Activated T-cell treated with anti-CD3 and anti-CD28 coated beads, Interleukin-2, amount 50 U/mL, for 4 hours (primary cell): ENCODE measurements at regions not wholly inside any gene's neighbourhood (a gene's known extent, or its start where the extent isn't known, plus 50 kb on each side); places are given as distances from the start of the nearest gene placed in this dataset.

ENCODE experiments used
- ATAC-seq, 2 donors: fragments of 200-7000 bp; cut with Tn5 transposase; one replicate each; pipeline ENCODE4 v1.10.0; 2021
- DNase-seq: peaks from one replicate; pipeline ENCODE4 v3.0.0-alpha.2; 2020
- H3K27me3 Mint-ChIP-seq: one replicate; pipeline ENCODE4 v1.8.0; 2021; ENCODE audit warnings: low read depth, mixed read lengths
- H3K36me3 Mint-ChIP-seq: one replicate; pipeline ENCODE4 v1.8.0; 2022; ENCODE audit warnings: mixed read lengths; ENCODE audit not compliant: insufficient read depth
- H3K4me1 Mint-ChIP-seq: one replicate; pipeline ENCODE4 v1.8.0; 2021; ENCODE audit warnings: low read depth, mixed read lengths
- H3K4me3 Mint-ChIP-seq: one replicate; pipeline ENCODE4 v1.8.0; 2021; ENCODE audit warnings: mild to moderate bottlenecking, moderate library complexity, mixed read lengths
- H3K9me3 Mint-ChIP-seq: one replicate; pipeline ENCODE4 v1.8.0; 2021; ENCODE audit warnings: mixed read lengths

DNA sequence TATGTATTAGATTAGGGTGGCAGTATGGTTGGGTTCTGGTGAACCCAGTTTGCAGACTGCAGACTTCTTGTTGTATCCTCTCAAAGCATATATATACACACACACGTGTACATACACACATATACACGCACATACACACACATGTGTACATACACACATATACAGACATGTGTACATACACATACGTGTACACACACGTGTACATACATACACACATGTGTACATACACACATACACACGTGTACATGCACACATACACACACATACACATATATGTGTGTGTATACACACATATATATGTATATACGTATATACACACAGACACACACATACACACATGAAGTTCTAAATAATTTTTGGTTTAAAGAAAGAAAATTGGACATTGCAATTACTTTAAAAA lies 780.2 kb downstream of the FLRT2 start:
- H3K36me3 Mint-ChIP-seq = no peaks in the 10 kb centered on the region
- ATAC-seq (no peak), DNase-seq (no peak)
- no peak overlapping the region for H3K4me3 Mint-ChIP-seq
- no peaks in the 10 kb centered on the region for H3K4me1 Mint-ChIP-seq
- no peaks in the 10 kb centered on the region for H3K27me3 Mint-ChIP-seq
- peaks cover 12% of the 10 kb centered on the region for H3K9me3 Mint-ChIP-seq

- no peaks in the 10 kb centered on the region for H3K4me1 Mint-ChIP-seq
- DNase-seq (no peak), ATAC-seq (no peak)
- no peaks in the 10 kb centered on the region for H3K36me3 Mint-ChIP-seq
- no peaks in the 10 kb centered on the region for H3K27me3 Mint-ChIP-seq
- peaks cover 13% of the 10 kb centered on the region for H3K9me3 Mint-ChIP-seq
- H3K4me3 Mint-ChIP-seq = no peak overlapping the region
Observed at GRCh38 chr14:86305058-86305457, 775.1 kb downstream of the FLRT2 start.

DNA sequence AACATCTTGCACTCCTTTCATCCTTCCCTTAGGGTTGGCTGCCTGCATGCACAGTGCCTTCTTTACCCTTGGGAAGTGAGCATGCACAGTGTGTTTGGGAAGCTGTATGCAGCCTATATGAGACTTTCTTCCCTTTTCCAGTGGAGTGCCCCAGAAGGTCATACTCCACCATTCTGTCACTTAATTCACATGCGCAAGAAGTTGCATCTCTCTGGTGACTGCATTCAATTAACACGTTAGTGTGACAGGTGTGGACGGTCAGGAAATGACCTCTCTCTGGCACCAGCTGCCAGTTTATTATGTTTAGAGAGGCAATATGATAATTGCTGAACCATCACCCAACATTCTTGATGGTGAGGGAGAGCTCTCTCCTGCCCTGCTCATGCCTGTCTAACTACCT lies 770.0 kb downstream of the FLRT2 start:
- Mint-ChIP-seq H3K9me3 (peaks cover 11% of the 10 kb centered on the region), H3K27me3 (no peaks in the 10 kb centered on the region), H3K4me3 (no peak overlapping the region), H3K4me1 (no peaks in the 10 kb centered on the region), H3K36me3 (no peaks in the 10 kb centered on the region)
- ATAC-seq (no peak), DNase-seq (no peak)

DNA sequence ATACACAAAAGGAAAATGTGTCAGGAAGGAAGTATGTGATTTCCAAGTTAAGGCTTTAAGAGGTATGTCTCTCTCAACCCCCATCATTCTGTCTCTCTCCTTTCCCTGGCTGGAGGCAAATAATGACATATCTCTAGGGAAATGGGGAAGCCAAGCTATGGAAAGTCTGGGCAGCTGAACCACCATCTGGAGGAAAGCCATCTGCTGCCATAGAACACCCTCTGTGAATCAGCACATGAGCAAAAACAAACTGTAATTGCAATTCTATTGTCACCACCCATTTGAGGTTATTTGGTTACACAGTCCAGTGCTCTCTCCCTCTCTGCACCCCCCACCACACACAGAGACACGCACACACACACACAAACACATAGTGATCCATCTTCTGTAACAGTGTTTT lies 766.2 kb downstream of the FLRT2 start:
- no peak for DNase-seq
- Mint-ChIP-seq H3K9me3 (peaks cover 4% of the 10 kb centered on the region), H3K4me3 (no peak overlapping the region), H3K27me3 (no peaks in the 10 kb centered on the region), H3K4me1 (no peaks in the 10 kb centered on the region), H3K36me3 (no peaks in the 10 kb centered on the region)
- ATAC-seq = no peak

GRCh38 chr14:86288336-86288735 lies 758.4 kb downstream of the FLRT2 start:
- Mint-ChIP-seq H3K36me3 (no peaks in the 10 kb centered on the region), H3K4me1 (no peaks in the 10 kb centered on the region), H3K27me3 (no peaks in the 10 kb centered on the region), H3K4me3 (no peak overlapping the region), H3K9me3 (peaks cover 3% of the 10 kb centered on the region)
- ATAC-seq (no peak), DNase-seq (no peak)

DNA sequence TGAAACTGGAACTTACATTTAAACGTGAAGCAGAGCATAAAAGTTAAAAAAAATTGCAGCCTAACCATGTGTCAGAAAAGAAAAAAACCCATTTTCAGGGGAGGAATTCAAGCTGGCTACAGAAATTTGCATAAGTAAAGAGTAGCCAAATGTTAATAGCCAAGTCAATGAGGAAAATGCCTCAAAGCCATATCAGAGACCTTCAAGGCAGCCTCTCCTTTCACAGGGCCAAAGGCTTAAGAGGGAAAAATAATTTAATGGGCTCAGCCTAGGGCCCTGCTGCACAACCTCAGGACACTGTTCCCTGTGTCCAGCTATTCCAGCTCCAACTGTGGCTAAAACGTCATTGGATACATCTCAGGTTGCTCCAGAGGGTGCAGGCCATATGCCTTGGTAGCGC lies 749.5 kb downstream of the FLRT2 start:
- peaks cover 6% of the 10 kb centered on the region for H3K9me3 Mint-ChIP-seq
- no peak for ATAC-seq

DNA sequence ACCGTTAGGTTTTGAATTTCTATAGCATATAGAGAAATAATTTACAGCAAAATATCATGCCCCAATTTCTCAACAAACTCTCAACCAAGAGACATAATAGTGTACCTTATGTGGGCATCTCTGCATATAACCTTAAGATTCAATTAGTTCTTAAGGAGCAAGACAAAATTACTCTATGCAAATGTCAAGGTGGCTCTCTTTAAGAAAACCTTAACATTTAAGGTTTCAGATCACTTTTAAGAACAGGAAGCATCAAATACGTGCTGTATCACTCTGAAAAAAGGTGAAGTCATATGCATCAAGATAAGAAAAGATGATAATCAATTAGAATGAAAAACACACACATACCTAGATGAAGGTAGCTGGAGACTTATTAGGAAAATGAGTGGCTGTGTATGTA lies 728.0 kb downstream of the FLRT2 start:
- H3K36me3 Mint-ChIP-seq = no peaks in the 10 kb centered on the region
- DNase-seq = no peak
- H3K9me3 Mint-ChIP-seq = peaks cover 6% of the 10 kb centered on the region
- ATAC-seq = no peak
- no peaks in the 10 kb centered on the region for H3K27me3 Mint-ChIP-seq
- no peaks in the 10 kb centered on the region for H3K4me1 Mint-ChIP-seq
- no peak overlapping the region for H3K4me3 Mint-ChIP-seq

More for the DNA sequence above, 749.5 kb downstream of the FLRT2 start:
- Mint-ChIP-seq H3K27me3 (no peaks in the 10 kb centered on the region), H3K4me1 (no peaks in the 10 kb centered on the region), H3K36me3 (no peaks in the 10 kb centered on the region), H3K4me3 (no peak overlapping the region)
- DNase-seq = no peak

GRCh38 chr14:86243158-86243557 lies 713.2 kb downstream of the FLRT2 start:
- no peak for ATAC-seq
- H3K9me3 Mint-ChIP-seq = peaks cover 4% of the 10 kb centered on the region
- H3K36me3 Mint-ChIP-seq = no peaks in the 10 kb centered on the region
- H3K27me3 Mint-ChIP-seq = no peaks in the 10 kb centered on the region
- no peaks in the 10 kb centered on the region for H3K4me1 Mint-ChIP-seq
- no peak overlapping the region for H3K4me3 Mint-ChIP-seq
- DNase-seq = no peak

DNA sequence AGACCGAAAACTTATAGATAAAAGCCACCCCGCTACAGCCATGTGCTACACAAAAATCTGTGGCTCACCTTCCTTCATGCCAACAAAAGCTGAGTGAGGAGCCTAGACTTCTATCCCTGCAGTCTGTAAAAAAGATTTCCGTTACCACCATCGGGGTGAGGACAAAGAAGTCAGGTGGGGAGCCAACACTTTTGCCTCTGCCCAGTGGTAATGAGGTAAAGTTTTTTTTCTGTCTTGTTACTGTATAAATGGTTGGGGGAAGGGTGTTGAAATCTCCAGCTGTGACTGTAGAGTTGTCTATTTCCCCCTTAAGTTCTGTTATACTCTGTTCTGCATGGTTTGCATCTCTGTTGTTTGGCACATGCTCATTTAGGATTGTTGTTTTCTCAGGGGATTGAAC lies 707.8 kb downstream of the FLRT2 start:
- Mint-ChIP-seq H3K9me3 (peaks cover 18% of the 10 kb centered on the region), H3K4me1 (no peaks in the 10 kb centered on the region), H3K36me3 (no peaks in the 10 kb centered on the region), H3K4me3 (no peak overlapping the region), H3K27me3 (no peaks in the 10 kb centered on the region)
- no peak for DNase-seq
- no peak for ATAC-seq

GRCh38 chr14:86221755-86222154 lies 691.8 kb downstream of the FLRT2 start:
- Mint-ChIP-seq H3K36me3 (no peaks in the 10 kb centered on the region), H3K9me3 (peaks cover 8% of the 10 kb centered on the region), H3K27me3 (no peaks in the 10 kb centered on the region), H3K4me3 (no peak overlapping the region), H3K4me1 (no peaks in the 10 kb centered on the region)
- ATAC-seq = no peak
- DNase-seq = no peak

- Mint-ChIP-seq H3K36me3 (no peaks in the 10 kb centered on the region), H3K4me3 (no peak overlapping the region), H3K9me3 (peaks cover 4% of the 10 kb centered on the region), H3K4me1 (no peaks in the 10 kb centered on the region), H3K27me3 (no peaks in the 10 kb centered on the region)
- ATAC-seq = no peak
- no peak for DNase-seq
Observed at GRCh38 chr14:86221000-86221399, 691.1 kb downstream of the FLRT2 start.

DNA sequence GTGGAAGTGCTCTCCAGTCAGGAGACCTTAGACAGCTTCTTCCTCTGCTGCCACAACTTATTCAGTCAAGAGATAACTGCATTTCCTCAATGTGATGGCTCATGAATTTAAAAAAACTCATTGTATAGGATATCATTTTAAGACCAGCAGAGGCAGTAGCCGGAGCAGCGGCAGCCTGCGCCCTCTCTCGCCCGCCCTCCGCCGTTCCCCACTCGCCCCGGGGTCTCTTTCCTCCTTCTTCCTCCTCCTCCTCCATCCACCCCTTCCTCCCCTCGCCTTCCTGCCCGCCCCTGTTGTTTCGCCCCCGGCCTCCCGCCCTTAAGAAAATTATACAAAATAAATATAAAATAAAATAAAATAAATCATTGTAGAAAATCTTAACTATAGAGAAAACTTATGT lies 687.6 kb downstream of the FLRT2 start:
- Mint-ChIP-seq H3K36me3 (no peaks in the 10 kb centered on the region), H3K27me3 (no peaks in the 10 kb centered on the region)

GRCh38 chr14:86203843-86204242 lies 673.9 kb downstream of the FLRT2 start:
- ATAC-seq (no peak), DNase-seq (no peak)
- Mint-ChIP-seq H3K27me3 (no peaks in the 10 kb centered on the region), H3K9me3 (peaks cover 11% of the 10 kb centered on the region), H3K36me3 (no peaks in the 10 kb centered on the region), H3K4me1 (no peaks in the 10 kb centered on the region), H3K4me3 (no peak overlapping the region)

More for the DNA sequence above, 687.6 kb downstream of the FLRT2 start:
- Mint-ChIP-seq H3K9me3 (peaks cover 4% of the 10 kb centered on the region), H3K4me3 (no peak overlapping the region), H3K4me1 (no peaks in the 10 kb centered on the region)
- no peak for DNase-seq
- ATAC-seq = no peak

DNA sequence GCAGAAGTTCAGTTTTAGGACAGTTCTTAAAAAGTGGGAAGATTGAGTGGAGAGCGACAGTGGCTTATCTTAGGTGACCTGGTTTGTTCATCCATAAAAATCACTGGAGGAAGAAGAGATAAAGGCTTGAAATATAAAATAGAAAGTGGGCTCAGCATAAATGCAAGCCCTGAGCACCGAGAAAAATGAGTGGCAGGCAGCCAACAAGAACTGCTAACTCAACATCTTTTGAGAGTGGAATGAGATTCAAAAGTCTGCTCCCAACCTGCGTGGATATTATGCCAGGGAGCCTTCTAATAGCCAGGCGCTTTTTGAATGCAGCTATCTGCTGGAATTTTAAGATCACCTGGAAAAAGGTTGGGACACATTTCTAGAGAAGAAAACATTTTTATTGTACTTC lies 666.5 kb downstream of the FLRT2 start:
- Mint-ChIP-seq H3K4me3 (no peak overlapping the region), H3K36me3 (no peaks in the 10 kb centered on the region), H3K9me3 (peaks cover 4% of the 10 kb centered on the region), H3K27me3 (no peaks in the 10 kb centered on the region), H3K4me1 (no peaks in the 10 kb centered on the region)
- DNase-seq = no peak
- ATAC-seq = no peak

- H3K27me3 Mint-ChIP-seq = no peaks in the 10 kb centered on the region
- peaks cover under 1% of the 10 kb centered on the region for H3K9me3 Mint-ChIP-seq
Observed at GRCh38 chr14:86193756-86194155, 663.8 kb downstream of the FLRT2 start.

DNA sequence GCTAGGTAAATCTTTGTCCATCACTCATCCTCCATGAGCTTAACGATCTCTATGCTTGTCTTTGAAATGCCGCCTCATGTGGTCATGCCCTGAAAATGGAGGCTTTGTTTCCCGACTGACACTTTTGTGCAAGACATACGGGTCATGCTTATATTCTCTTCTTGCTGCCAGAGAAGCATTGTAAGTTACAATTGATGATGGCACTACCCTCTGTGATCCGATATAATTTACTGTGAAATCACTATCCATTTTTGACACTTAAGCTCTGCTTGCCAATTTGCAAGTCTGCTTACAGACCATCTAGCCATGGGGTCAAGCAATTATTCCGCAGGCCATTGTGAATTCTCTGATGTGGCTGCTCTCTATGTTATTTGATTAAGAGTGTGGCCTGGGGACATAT lies 650.0 kb downstream of the FLRT2 start:
- Mint-ChIP-seq H3K27me3 (no peaks in the 10 kb centered on the region), H3K4me3 (no peak overlapping the region), H3K36me3 (no peaks in the 10 kb centered on the region), H3K9me3 (peaks cover 11% of the 10 kb centered on the region), H3K4me1 (no peaks in the 10 kb centered on the region)
- ATAC-seq (no peak), DNase-seq (no peak)

More at GRCh38 chr14:86193756-86194155, 663.8 kb downstream of the FLRT2 start:
- DNase-seq = no peak
- Mint-ChIP-seq H3K4me3 (no peak overlapping the region), H3K4me1 (no peaks in the 10 kb centered on the region), H3K36me3 (no peaks in the 10 kb centered on the region)
- ATAC-seq = no peak
